ENCODE measurements at regions not wholly inside any gene's neighbourhood (a gene's known extent, or its start where the extent isn't known, plus 50 kb on each side); places are given as distances from the start of the nearest gene placed in this dataset.

GRCh38 chr1:203926025-203926540 lies 64.7 kb downstream of the SNRPE start:
- no peak overlapping the region for H4K8ac ChIP-seq (ENCODE audit: extremely low read depth, insufficient read depth, low read length)
- no peaks in the 10 kb centered on the region for H3K79me1 ChIP-seq (ENCODE audit: low read depth, low read length)
- no peak overlapping the region for H2AK5ac ChIP-seq (ENCODE audit: low read depth, low read length)
- FAIRE-seq: no peak
- H3K4me2 ChIP-seq (ENCODE audit: insufficient read depth in 1 of 2, low read depth in 2 of 2, low read length in 2 of 2): no peak overlapping the region
- no peak overlapping the region for H3K4me3 ChIP-seq (ENCODE audit: extremely low read depth in 1 of 4, insufficient read depth in 2 of 4, low read depth in 3 of 4, low read length in 4 of 4)
- no peaks in the 10 kb centered on the region for H3K27me3 ChIP-seq (replicated peaks in 1 of 4; ENCODE audit: control insufficient read depth in 3 of 4, extremely low read depth in 1 of 4, insufficient read depth in 3 of 4, low read length in 3 of 4)
- no peak overlapping the region for H4K5ac ChIP-seq (ENCODE audit: insufficient read length, low read depth, low read length)
- H2BK15ac ChIP-seq (ENCODE audit: low read length): no peak overlapping the region
- H3K56ac ChIP-seq (replicated peaks; ENCODE audit: insufficient read length, low read depth, low read length): no peak overlapping the region
- WGBS, 2 experiments (ENCODE audit: extremely low coverage in 1 of 2, insufficient coverage in 1 of 2, insufficient read length in 1 of 2, insufficient replicate concordance in 2 of 2, low coverage in 1 of 2, low lambda C conversion rate in 2 of 2, missing lambda C conversion rate in 1 of 2): 86 to 97% methylated on average over 2 to 4 of the region's 6 CpGs
- H3K23me2 ChIP-seq (ENCODE audit: low read depth, low read length): peaks cover 3% of the 10 kb centered on the region; the same call in 1 of the 2 replicates
- H4K91ac ChIP-seq (replicated peaks; ENCODE audit: insufficient read length, low read length): no peak overlapping the region
- H3K14ac ChIP-seq (ENCODE audit: insufficient read length): no peak overlapping the region
- CTCF ChIA-PET (ENCODE audit: partially characterized antibody): no interaction called here
- POLR2A ChIA-PET (ENCODE audit: partially characterized antibody): interaction anchor here (0.9 kb wide), 1 partner anchor 25 kb away, joined by 3 read pairs; no protein-coding TSS in a partner anchor
- H3K27ac ChIP-seq (ENCODE audit: low read depth, low read length): no peak overlapping the region
- no peaks in the 10 kb centered on the region for H3K79me2 ChIP-seq (ENCODE audit: control insufficient read depth in 1 of 2, insufficient read depth in 2 of 2, low read length in 2 of 2)
- H3K23ac ChIP-seq (ENCODE audit: insufficient read length): no peak overlapping the region
- no peak overlapping the region for H2BK12ac ChIP-seq (ENCODE audit: low read depth, low read length)
- DNase-seq (ENCODE audit: low read depth in 1 of 2, low spot score in 2 of 2): no peak
- H3K4me1 ChIP-seq (replicated peaks in 1 of 4; ENCODE audit: control insufficient read depth in 3 of 4, insufficient read depth in 4 of 4, low read length in 3 of 4): no peaks in the 10 kb centered on the region
- no peak overlapping the region for H3K18ac ChIP-seq (ENCODE audit: extremely low read depth, low read length)
- H3K9ac ChIP-seq (replicated peaks in 1 of 4; ENCODE audit: extremely low read depth in 1 of 4, low read depth in 3 of 4, low read length in 3 of 4): no peak overlapping the region
- H3K36me3 ChIP-seq (ENCODE audit: control insufficient read depth in 2 of 4, insufficient read depth in 4 of 4, low read length in 3 of 4): no peaks in the 10 kb centered on the region
- H2AFZ ChIP-seq (ENCODE audit: low read length): no peak overlapping the region
- H2BK5ac ChIP-seq (ENCODE audit: low read depth, low read length): no peak overlapping the region
- no peak overlapping the region for H2BK120ac ChIP-seq (replicated peaks; ENCODE audit: low read depth, low read length)
- H2BK20ac ChIP-seq (ENCODE audit: low read length): no peak overlapping the region
- H4K20me1 ChIP-seq (replicated peaks in 1 of 2; ENCODE audit: control insufficient read depth in 1 of 2, insufficient read depth in 2 of 2, low read length in 2 of 2): no peaks in the 10 kb centered on the region
- H3K4ac ChIP-seq (replicated peaks; ENCODE audit: insufficient read length, low read depth, low read length): no peak overlapping the region
- no peaks in the 10 kb centered on the region for H3K9me3 ChIP-seq (ENCODE audit: insufficient read depth in 2 of 2, low read depth in 1 of 2, low read length in 1 of 2)
- TF ChIP-seq BRCA1 (IDR thresholded peaks at IDR 0.05; ENCODE audit: low read depth, low read length) (no peak), KDM1A (IDR thresholded peaks at IDR 0.05; ENCODE audit: borderline replicate concordance, low read length) (no peak), SUZ12 (IDR thresholded peaks at IDR 0.05; ENCODE audit: low read length) (no peak), TAF1 (IDR thresholded peaks at IDR 0.05; ENCODE audit: low read depth, low read length) (no peak), USF2 (IDR thresholded peaks at IDR 0.05; ENCODE audit: low read length) (no peak)
